PC-3 (cell line): ENCODE measurements at regions not wholly inside any gene's neighbourhood (a gene's known extent, or its start where the extent isn't known, plus 50 kb on each side); places are given as distances from the start of the nearest gene placed in this dataset.
A peak's percentile ranks its signal among the peaks of the same experiment; 100 is the strongest.
"Not testable (repeated sequence)": the region's sequence is repeated elsewhere in the genome, so short reads cannot be mapped to it uniquely, and the experiment has no call there.

Experiments used
- ATAC-seq: fragments of 200-7000 bp; cut with Tn5 transposase; 2 replicates; pipeline ENCODE4 v1.9.1; 2020; ENCODE audit warnings: mild to moderate bottlenecking, moderate library complexity
- BruUV-seq: library from RNA; stranded (reverse); fragments of 400-500 nt; replicated peaks from 2 replicates; lab custom pipeline; 2021; lab: Mats Ljungman, UMichigan
- CTCF ChIA-PET: fragments of 300-600 bp; sonication (Branson Sonifier 250); formaldehyde crosslinking; loops from one replicate; lab custom pipeline; 2022; ENCODE audit warnings: antibody characterized with exemption; lab: Charles Lee
- POLR2A ChIA-PET: fragments of 300-600 bp; sonication (Branson Sonifier 250); formaldehyde crosslinking; loops from one replicate; lab custom pipeline; 2022; ENCODE audit warnings: antibody characterized with exemption; ENCODE audit not compliant: unreplicated experiment; lab: Charles Lee
- DNase-seq: peaks from one replicate; pipeline ENCODE4 v3.0.0-alpha.2; 2015
- H2AFZ ChIP-seq: fragments of 300-600 bp; sonication (generic); 2 replicates; pipeline ENCODE4 v1.6.0; 2016; ENCODE audit warnings: antibody characterized with exemption, low read length
- H3F3A ChIP-seq: fragments of 300-600 bp; sonication (generic); one replicate; pipeline ENCODE4 v1.6.0; 2017; ENCODE audit warnings: antibody characterized with exemption, low read length, control low read depth, mild to moderate bottlenecking; ENCODE audit not compliant: unreplicated experiment
- H3K27ac ChIP-seq: fragments of 300-600 bp; sonication (generic); 2 replicates; pipeline ENCODE4 v1.5.1; 2016; ENCODE audit warnings: mild to moderate bottlenecking, low read length
- H3K27me3 ChIP-seq: fragments of 300-600 bp; sonication (generic); 2 replicates; pipeline ENCODE4 v1.6.1; 2016; ENCODE audit warnings: low read length, mixed read lengths
- H3K36me3 ChIP-seq: fragments of 300-600 bp; sonication (generic); 2 replicates; pipeline ENCODE4 v1.6.1; 2016; ENCODE audit warnings: low read depth, mixed run types, low read length, mixed read lengths
- H3K4me1 ChIP-seq: fragments of 300-600 bp; sonication (generic); 2 replicates; pipeline ENCODE4 v1.5.1; 2016; ENCODE audit warnings: low read length; ENCODE audit not compliant: insufficient read depth
- H3K4me2 ChIP-seq: fragments of 300-600 bp; sonication (generic); 2 replicates; pipeline ENCODE4 v1.6.0; 2016; ENCODE audit warnings: low read length
- H3K4me3 ChIP-seq: fragments of 300-600 bp; sonication (generic); 2 replicates; pipeline ENCODE4 v1.5.1; 2016; ENCODE audit warnings: mild to moderate bottlenecking, low read length, mixed read lengths
- H3K79me2 ChIP-seq: fragments of 300-600 bp; sonication (generic); 2 replicates; pipeline ENCODE4 v1.6.1; 2017; ENCODE audit warnings: low read length, mixed read lengths
- H3K9ac ChIP-seq: fragments of 300-600 bp; sonication (generic); 2 replicates; pipeline ENCODE4 v1.6.0; 2016; ENCODE audit warnings: mild to moderate bottlenecking, low read length
- H3K9me2 ChIP-seq: fragments of 300-600 bp; sonication (generic); replicated peaks from 2 replicates; pipeline ENCODE4 v1.6.1; 2016; ENCODE audit warnings: mixed run types, low read length, mixed read lengths
- H3K9me3 ChIP-seq: fragments of 300-600 bp; sonication (generic); 2 replicates; pipeline ENCODE4 v1.6.1; 2016; ENCODE audit warnings: low read length, mixed read lengths
- H4K20me1 ChIP-seq: fragments of 300-600 bp; sonication (generic); 2 replicates; pipeline ENCODE4 v1.6.1; 2016; ENCODE audit warnings: low read length, mixed read lengths
- EZH2 ChIP-seq: fragments of 300-600 bp; sonication (generic); IDR thresholded peaks from one replicate; pipeline ENCODE4 v1.6.1; 2017; ENCODE audit warnings: antibody characterized with exemption, mild to moderate bottlenecking, low read length; ENCODE audit not compliant: unreplicated experiment
- EZH2phosphoT487 ChIP-seq: fragments of 300-600 bp; sonication (generic); IDR thresholded peaks from 2 replicates; pipeline ENCODE4 v1.6.1; 2018; ENCODE audit warnings: mild to moderate bottlenecking, antibody characterized with exemption, low read length, borderline replicate concordance
- intact Hi-C: fragments of 100-400 bp; cut with micrococcal nuclease; formaldehyde crosslinking; loops from 2 replicates; pipeline ENCODE4 v1.9.0; 2023
- TF ChIP-seq, protein P1 (sequence below): fragments of 300-600 bp; sonication (generic); conservative IDR thresholded peaks from 2 replicates; pipeline ENCODE4 v1.5.1; 2017; ENCODE audit warnings: antibody characterized with exemption, low read depth, mild to moderate bottlenecking, low read length

DNA sequence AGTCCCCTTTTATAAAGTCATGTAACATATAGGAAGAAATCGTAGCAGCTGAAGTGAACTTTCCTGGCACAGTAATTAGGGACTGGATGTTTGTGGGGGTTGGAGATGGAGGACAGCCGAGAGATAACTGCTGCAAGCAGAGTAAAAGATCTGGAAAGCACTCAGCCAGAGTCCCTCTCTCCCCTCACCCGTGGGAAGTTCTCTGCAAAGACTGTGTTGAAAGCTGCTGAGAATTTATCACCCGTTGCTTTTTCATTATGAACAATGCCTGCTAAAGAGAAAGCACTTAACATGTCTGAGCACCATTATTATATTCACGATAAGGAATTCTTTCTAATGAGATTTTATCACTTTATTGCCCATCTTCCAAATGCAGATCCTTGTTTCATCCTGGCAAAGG lies 248.8 kb downstream of the SHOX2 start:
- Histone ChIP-seq H3K4me2 (no peak overlapping the region), H3K9ac (no peak overlapping the region), H4K20me1 (no peaks in the 10 kb centered on the region), H3F3A (no peaks in the 10 kb centered on the region), H3K36me3 (no peaks in the 10 kb centered on the region), H3K4me1 (peaks cover 19% of the 10 kb centered on the region), H2AFZ (no peak overlapping the region), H3K9me3 (no peaks in the 10 kb centered on the region), H3K79me2 (no peaks in the 10 kb centered on the region), H3K4me3 (no peak overlapping the region), H3K9me2 (no peaks in the 10 kb centered on the region), H3K27me3 (no peaks in the 10 kb centered on the region), H3K27ac (no peak overlapping the region)
- ChIA-PET CTCF (no interaction called here), POLR2A (no interaction called here)
- intact Hi-C loops = loop anchor here (2.0 kb wide), 1 partner anchor 63 kb away; no protein-coding TSS in a partner anchor
- BruUV-seq = no TSS peak
- ATAC-seq (no peak), DNase-seq (no peak)
- TF ChIP-seq EZH2 = no peak

DNA sequence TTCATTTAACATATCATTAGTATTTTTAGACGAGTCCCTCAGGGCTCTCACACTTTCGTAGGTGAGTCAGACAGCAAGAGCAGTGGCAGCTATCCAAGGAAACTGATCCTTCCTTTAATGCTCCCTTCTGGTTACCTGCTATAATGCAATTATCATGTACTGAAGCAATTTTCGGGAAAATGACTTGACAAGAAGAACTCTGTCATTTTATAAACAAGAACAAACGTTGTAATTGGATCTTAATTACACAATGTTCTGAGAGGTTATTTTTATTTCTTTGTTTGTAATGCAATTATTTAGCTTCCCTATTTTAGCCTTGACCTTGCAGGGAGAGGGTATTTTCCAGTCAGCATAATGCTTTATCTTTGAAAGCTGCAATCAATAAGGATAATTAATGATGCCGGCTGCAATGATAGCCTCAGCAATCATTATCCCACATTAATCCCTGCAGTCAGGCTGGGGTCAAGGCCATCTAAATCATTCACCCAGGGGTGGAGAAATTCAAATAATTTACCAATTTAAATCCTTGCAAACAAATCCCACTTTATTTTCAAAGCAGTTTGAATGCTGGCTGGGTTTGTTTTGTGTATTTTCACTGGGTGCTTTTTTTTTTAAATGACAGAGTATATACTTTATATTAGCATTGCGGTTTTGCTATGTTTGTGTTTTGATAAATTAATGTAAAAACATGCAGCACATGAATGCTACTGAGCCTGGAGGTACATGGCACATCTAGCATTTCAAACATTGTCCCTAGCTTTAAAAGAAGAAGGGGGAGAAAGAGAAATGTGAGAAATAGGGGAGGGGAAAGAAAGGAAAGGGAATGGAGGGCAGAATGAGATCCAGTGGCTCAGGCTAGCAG lies 249.9 kb downstream of the SHOX2 start:
- H3K9me3 ChIP-seq = no peaks in the 10 kb centered on the region
- no peaks in the 10 kb centered on the region for H3K36me3 ChIP-seq
- no peaks in the 10 kb centered on the region for H3K27me3 ChIP-seq
- peak; percentile 84 for DNase-seq
- ATAC-seq = peak; percentile 88
- intact Hi-C loops = loop anchor here (2.0 kb wide), 1 partner anchor 62 kb away; no protein-coding TSS in a partner anchor
- H3K9ac ChIP-seq = no peak overlapping the region
- TF ChIP-seq EZH2 = no peak
- no peak for TF ChIP-seq EZH2phosphoT487
- TF ChIP-seq, protein P1, sequence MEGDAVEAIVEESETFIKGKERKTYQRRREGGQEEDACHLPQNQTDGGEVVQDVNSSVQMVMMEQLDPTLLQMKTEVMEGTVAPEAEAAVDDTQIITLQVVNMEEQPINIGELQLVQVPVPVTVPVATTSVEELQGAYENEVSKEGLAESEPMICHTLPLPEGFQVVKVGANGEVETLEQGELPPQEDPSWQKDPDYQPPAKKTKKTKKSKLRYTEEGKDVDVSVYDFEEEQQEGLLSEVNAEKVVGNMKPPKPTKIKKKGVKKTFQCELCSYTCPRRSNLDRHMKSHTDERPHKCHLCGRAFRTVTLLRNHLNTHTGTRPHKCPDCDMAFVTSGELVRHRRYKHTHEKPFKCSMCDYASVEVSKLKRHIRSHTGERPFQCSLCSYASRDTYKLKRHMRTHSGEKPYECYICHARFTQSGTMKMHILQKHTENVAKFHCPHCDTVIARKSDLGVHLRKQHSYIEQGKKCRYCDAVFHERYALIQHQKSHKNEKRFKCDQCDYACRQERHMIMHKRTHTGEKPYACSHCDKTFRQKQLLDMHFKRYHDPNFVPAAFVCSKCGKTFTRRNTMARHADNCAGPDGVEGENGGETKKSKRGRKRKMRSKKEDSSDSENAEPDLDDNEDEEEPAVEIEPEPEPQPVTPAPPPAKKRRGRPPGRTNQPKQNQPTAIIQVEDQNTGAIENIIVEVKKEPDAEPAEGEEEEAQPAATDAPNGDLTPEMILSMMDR = no peak; the same call in 1 of the 2 replicates
- H3K4me2 ChIP-seq = peak overlapping the region; percentile 50
- no peak overlapping the region for H3K27ac ChIP-seq
- peaks cover 19% of the 10 kb centered on the region for H3K4me1 ChIP-seq
- ChIA-PET CTCF (interaction anchor here (0.6 kb wide), 1 partner anchor 40 kb away, joined by 3 read pairs; no protein-coding TSS in a partner anchor), POLR2A (no interaction called here)
- no peaks in the 10 kb centered on the region for H3K79me2 ChIP-seq
- no peaks in the 10 kb centered on the region for H3F3A ChIP-seq
- BruUV-seq = no TSS peak
- H2AFZ ChIP-seq = no peak overlapping the region
- H4K20me1 ChIP-seq = no peaks in the 10 kb centered on the region
- no peak overlapping the region for H3K4me3 ChIP-seq
- H3K9me2 ChIP-seq = no peaks in the 10 kb centered on the region

DNA sequence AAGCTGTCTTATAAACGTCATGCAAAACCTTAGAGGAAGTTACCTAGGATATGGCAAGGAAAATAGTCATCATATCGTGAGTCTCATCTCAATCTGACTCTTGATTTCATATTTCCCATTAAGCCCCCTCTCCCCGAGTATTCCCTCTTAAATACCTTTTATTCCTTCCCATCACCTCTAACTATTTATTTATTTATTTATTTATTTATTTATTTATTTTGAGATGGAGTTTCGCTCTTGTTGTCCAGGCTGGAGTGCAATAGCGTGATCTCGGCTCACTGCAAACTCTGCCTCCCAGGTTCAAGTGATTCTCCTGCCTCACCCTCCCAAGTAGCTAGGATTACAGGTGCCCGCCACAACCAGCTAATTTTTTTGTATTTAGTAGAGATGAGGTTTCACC lies 260.4 kb downstream of the SHOX2 start:
- ATAC-seq, H3K4me1 ChIP-seq, BruUV-seq, DNase-seq, H3K79me2 ChIP-seq, H3K4me2 ChIP-seq, H3F3A ChIP-seq, H3K36me3 ChIP-seq, H3K4me3 ChIP-seq, H3K27me3 ChIP-seq, intact Hi-C loops, H4K20me1 ChIP-seq, H3K9me3 ChIP-seq, H3K27ac ChIP-seq, H2AFZ ChIP-seq, POLR2A ChIA-PET, H3K9me2 ChIP-seq, CTCF ChIA-PET, H3K9ac ChIP-seq: not testable (repeated sequence)
